GM23338 (cell line): ENCODE measurements at regions not wholly inside any gene's neighbourhood (a gene's known extent, or its start where the extent isn't known, plus 50 kb on each side); places are given as distances from the start of the nearest gene placed in this dataset.

ENCODE experiments used
- ATAC-seq: fragments of 200-7000 bp; cut with Tn5 transposase; 3 replicates; pipeline ENCODE4 v1.9.1; 2020
- DNase-seq: peaks from one replicate; pipeline ENCODE4 v3.0.0-alpha.2; 2015; ENCODE audit warnings: low spot score
- H2AFZ ChIP-seq: fragments of 200-600 bp; sonication (generic); 2 replicates; pipeline ENCODE4 v1.8.0; 2016; ENCODE audit warnings: antibody characterized with exemption, mild to moderate bottlenecking, moderate library complexity
- H3F3A ChIP-seq: fragments of 200-600 bp; sonication (generic); replicated peaks from 2 replicates; pipeline ENCODE4 v1.8.0; 2017; ENCODE audit warnings: antibody characterized with exemption, mixed run types, low read depth
- H3K27ac ChIP-seq: fragments of 200-600 bp; sonication (generic); 2 replicates; pipeline ENCODE4 v1.6.1; 2016; ENCODE audit warnings: low read depth
- H3K27me3 ChIP-seq: fragments of 200-600 bp; sonication (generic); 2 replicates; pipeline ENCODE4 v1.8.0; 2016; ENCODE audit warnings: mild to moderate bottlenecking, mixed run types, moderate library complexity; ENCODE audit not compliant: insufficient read depth
- H3K36me3 ChIP-seq: fragments of 200-600 bp; sonication (generic); 2 replicates; pipeline ENCODE4 v1.8.0; 2016; ENCODE audit warnings: mild to moderate bottlenecking; ENCODE audit not compliant: insufficient read depth
- H3K4me1 ChIP-seq: fragments of 200-600 bp; sonication (generic); 2 replicates; pipeline ENCODE4 v1.8.0; 2016; ENCODE audit warnings: mild to moderate bottlenecking, moderate library complexity; ENCODE audit not compliant: insufficient read depth
- H3K4me2 ChIP-seq: fragments of 200-600 bp; sonication (generic); 2 replicates; pipeline ENCODE4 v1.7.1; 2017; ENCODE audit warnings: mixed run types
- H3K4me3 ChIP-seq: fragments of 200-600 bp; sonication (generic); 2 replicates; pipeline ENCODE4 v1.6.1; 2016; ENCODE audit warnings: mixed run types
- H3K79me2 ChIP-seq: fragments of 200-600 bp; sonication (generic); replicated peaks from 2 replicates; pipeline ENCODE4 v1.8.0; 2017; ENCODE audit warnings: mild to moderate bottlenecking; ENCODE audit not compliant: insufficient read depth
- H3K9me2 ChIP-seq: fragments of 200-600 bp; sonication (generic); 2 replicates; pipeline ENCODE4 v1.8.0; 2017; ENCODE audit not compliant: insufficient read depth
- H4K20me1 ChIP-seq: fragments of 200-600 bp; sonication (generic); replicated peaks from 2 replicates; pipeline ENCODE4 v1.8.0; 2017; ENCODE audit warnings: mild to moderate bottlenecking; ENCODE audit not compliant: insufficient read depth
- H3K27ac Mint-ChIP-seq: 2 replicates; pipeline ENCODE4 v1.8.0; 2020; ENCODE audit warnings: inconsistent platforms, mild to moderate bottlenecking, moderate library complexity, mixed read lengths
- H3K27me3 Mint-ChIP-seq: 3 replicates; pipeline ENCODE4 v1.8.0; 2022; ENCODE audit warnings: low read depth, mild to moderate bottlenecking, moderate library complexity, mixed read lengths, inconsistent platforms; ENCODE audit not compliant: insufficient read depth, poor library complexity
- H3K36me3 Mint-ChIP-seq: 3 replicates; pipeline ENCODE4 v1.8.0; 2021; ENCODE audit warnings: low read depth, mild to moderate bottlenecking, inconsistent platforms, moderate library complexity, mixed read lengths
- H3K4me1 Mint-ChIP-seq: 3 replicates; pipeline ENCODE4 v1.8.0; 2020; ENCODE audit warnings: mild to moderate bottlenecking, inconsistent platforms, mixed read lengths
- H3K4me3 Mint-ChIP-seq: 3 replicates; pipeline ENCODE4 v1.8.0; 2021; ENCODE audit warnings: moderate library complexity, mild to moderate bottlenecking, inconsistent platforms, mixed read lengths
- H3K9me3 Mint-ChIP-seq: 3 replicates; pipeline ENCODE4 v1.8.0; 2020; ENCODE audit warnings: moderate library complexity, mild to moderate bottlenecking, inconsistent platforms, mixed read lengths
- CREB1 ChIP-seq: fragments of 250-450 bp; sonication (Bioruptor Pico); IDR thresholded peaks from 2 replicates; pipeline ENCODE4 v1.5.0; 2020; ENCODE audit warnings: low read depth, mild to moderate bottlenecking, moderate library complexity
- CTCF ChIP-seq, 2 experiments: fragments of 200-600 bp in 1 of 2; sonication (generic) in 1 of 2; conservative IDR thresholded peaks; 2 replicates each; pipeline versions ENCODE4 v1.5.1 to v1.6.1; 2016 to 2017; ENCODE audit warnings: antibody characterized with exemption in 2 of 2, low read depth in 2 of 2, mild to moderate bottlenecking in 2 of 2, moderate library complexity in 1 of 2
- ETS1 ChIP-seq: IDR thresholded peaks from 2 replicates; pipeline ENCODE4 v1.6.1; 2016; ENCODE audit warnings: antibody characterized with exemption
- EZH2 ChIP-seq: fragments of 200-600 bp; sonication (generic); IDR thresholded peaks from one replicate; pipeline ENCODE4 v1.8.0; 2017; ENCODE audit warnings: antibody characterized with exemption, mild to moderate bottlenecking, low read depth; ENCODE audit not compliant: unreplicated experiment
- EZH2phosphoT487 ChIP-seq: fragments of 200-600 bp; sonication (generic); IDR thresholded peaks from one replicate; pipeline ENCODE4 v1.8.1; 2018; ENCODE audit warnings: antibody characterized with exemption; ENCODE audit not compliant: unreplicated experiment
- JUNB ChIP-seq: IDR thresholded peaks from one replicate; pipeline ENCODE4 v1.6.1; 2016; ENCODE audit warnings: antibody characterized with exemption; ENCODE audit not compliant: unreplicated experiment
- NANOG ChIP-seq: IDR thresholded peaks from 2 replicates; pipeline ENCODE4 v1.6.1; 2016; ENCODE audit warnings: antibody characterized with exemption, borderline replicate concordance
- POLR2AphosphoS5 ChIP-seq: IDR thresholded peaks from 2 replicates; pipeline ENCODE4 v1.6.1; 2016; ENCODE audit warnings: antibody characterized with exemption, low read depth
- REST ChIP-seq: IDR thresholded peaks from one replicate; pipeline ENCODE4 v1.6.1; 2018; ENCODE audit warnings: antibody characterized with exemption; ENCODE audit not compliant: unreplicated experiment
- STAT1 ChIP-seq: IDR thresholded peaks from one replicate; pipeline ENCODE4 v1.6.1; 2016; ENCODE audit warnings: antibody characterized with exemption; ENCODE audit not compliant: unreplicated experiment
- ZNF114 ChIP-seq: fragments of 250-450 bp; sonication (Bioruptor Pico); IDR thresholded peaks from 2 replicates; pipeline ENCODE4 v1.5.0; 2020; ENCODE audit warnings: mild to moderate bottlenecking, moderate library complexity
- ZNF331 ChIP-seq: fragments of 250-450 bp; sonication (Bioruptor Pico); IDR thresholded peaks from 2 replicates; pipeline ENCODE4 v1.5.0; 2020; ENCODE audit warnings: low read depth, mild to moderate bottlenecking, moderate library complexity
- ZNF462 ChIP-seq: fragments of 250-450 bp; sonication (Bioruptor Pico); IDR thresholded peaks from 2 replicates; pipeline ENCODE4 v1.5.0; 2020; ENCODE audit warnings: mild to moderate bottlenecking, moderate library complexity

GRCh38 chr4:33579951-33580350 lies 2664.4 kb downstream of the ARAP2 start:
- Histone ChIP-seq H3K79me2 (no peaks in the 10 kb centered on the region), H4K20me1 (no peaks in the 10 kb centered on the region), H2AFZ (no peak overlapping the region), H3K27ac (no peak overlapping the region), H3K9me2 (peaks cover 3% of the 10 kb centered on the region; the same call in 1 of the 2 replicates), H3F3A (no peaks in the 10 kb centered on the region), H3K4me3 (no peak overlapping the region), H3K4me1 (no peaks in the 10 kb centered on the region), H3K36me3 (no peaks in the 10 kb centered on the region), H3K4me2 (no peak overlapping the region), H3K27me3 (no peaks in the 10 kb centered on the region)
- ATAC-seq (no peak), DNase-seq (no peak)
- no peaks in the 10 kb centered on the region for H3K4me1 Mint-ChIP-seq
- TF ChIP-seq JUNB: no peak
- TF ChIP-seq EZH2: no peak
- TF ChIP-seq NANOG: no peak
- TF ChIP-seq ZNF462 (CRISPR knock-in tag): no peak
- no peak for TF ChIP-seq CTCF (conservative IDR thresholded peaks at IDR 0.05; ENCODE audit: low read depth in 2 of 2)
- TF ChIP-seq POLR2AphosphoS5: no peak
- TF ChIP-seq CREB1: no peak
- no peak for TF ChIP-seq REST
- no peak for TF ChIP-seq ZNF331 (CRISPR knock-in tag)
- TF ChIP-seq ZNF114 (CRISPR knock-in tag): no peak
- no peak for TF ChIP-seq STAT1
- no peak for TF ChIP-seq ETS1
- no peak for TF ChIP-seq EZH2phosphoT487
- peaks cover 3% of the 10 kb centered on the region for H3K27me3 Mint-ChIP-seq
- H3K9me3 Mint-ChIP-seq: peaks cover 13% of the 10 kb centered on the region; the same call in 2 of the 3 replicates
- no peak overlapping the region for H3K27ac Mint-ChIP-seq
- H3K36me3 Mint-ChIP-seq: peaks cover under 1% of the 10 kb centered on the region; the same call in 2 of the 3 replicates
- no peak overlapping the region for H3K4me3 Mint-ChIP-seq
